HG02588 (cell line): ENCODE measurements at regions not wholly inside any gene's neighbourhood (a gene's known extent, or its start where the extent isn't known, plus 50 kb on each side); places are given as distances from the start of the nearest gene placed in this dataset.
A peak's percentile ranks its signal among the peaks of the same experiment; 100 is the strongest.
"Not testable (repeated sequence)": the region's sequence is repeated elsewhere in the genome, so short reads cannot be mapped to it uniquely, and the experiment has no call there.

ENCODE experiments used
- ATAC-seq: cut with Tn5 transposase; IDR thresholded peaks from one replicate; pipeline ENCODE4 v1.9.1; 2021; ENCODE audit warnings: mild to moderate bottlenecking, moderate library complexity; ENCODE audit not compliant: unreplicated experiment

- not testable (repeated sequence) for ATAC-seq
Measured at GRCh38 chr16:21422824-21423223, 144.7 kb upstream of the CRYM start.

- ATAC-seq: not testable (repeated sequence)
Measured at GRCh38 chr16:21404699-21405098, 126.6 kb upstream of the CRYM start.

GRCh38 chr16:21397866-21398265 lies 119.8 kb upstream of the CRYM start:
- ATAC-seq: not testable (repeated sequence)

GRCh38 chr16:21396545-21396944 lies 118.5 kb upstream of the CRYM start:
- not testable (repeated sequence) for ATAC-seq

- ATAC-seq: not testable (repeated sequence)
Measured at GRCh38 chr16:21390634-21391033, 112.5 kb upstream of the CRYM start.

GRCh38 chr16:21389860-21390259 lies 111.8 kb upstream of the CRYM start:
- not testable (repeated sequence) for ATAC-seq

GRCh38 chr16:21387757-21388156 lies 109.7 kb upstream of the CRYM start:
- not testable (repeated sequence) for ATAC-seq

GRCh38 chr16:21386201-21386915 lies 108.3 kb upstream of the CRYM start:
- ATAC-seq: not testable (repeated sequence)

GRCh38 chr16:21383682-21384081 lies 105.6 kb upstream of the CRYM start:
- not testable (repeated sequence) for ATAC-seq

- ATAC-seq: not testable (repeated sequence)
Measured at GRCh38 chr16:21379645-21380044, 101.6 kb upstream of the CRYM start.

GRCh38 chr16:21376196-21376899 lies 98.3 kb upstream of the CRYM start:
- ATAC-seq: not testable (repeated sequence)

GRCh38 chr16:21375334-21375733 lies 97.2 kb upstream of the CRYM start:
- not testable (repeated sequence) for ATAC-seq

GRCh38 chr16:21373454-21373853 lies 95.4 kb upstream of the CRYM start:
- ATAC-seq: not testable (repeated sequence)

GRCh38 chr16:21372862-21373261 lies 94.8 kb upstream of the CRYM start:
- not testable (repeated sequence) for ATAC-seq

- ATAC-seq: not testable (repeated sequence)
Measured at GRCh38 chr16:21372162-21372835, 94.2 kb upstream of the CRYM start.

- ATAC-seq: not testable (repeated sequence)
Measured at GRCh38 chr16:21370791-21371190, 92.7 kb upstream of the CRYM start.

- ATAC-seq: not testable (repeated sequence)
Measured at GRCh38 chr16:21368973-21369942, 91.2 kb upstream of the CRYM start.

- ATAC-seq: not testable (repeated sequence)
Measured at GRCh38 chr16:21367733-21368421, 89.8 kb upstream of the CRYM start.

GRCh38 chr16:21366998-21367397 lies 88.9 kb upstream of the CRYM start:
- peak; percentile 46 for ATAC-seq

- not testable (repeated sequence) for ATAC-seq
Measured at GRCh38 chr16:21365541-21365940, 87.5 kb upstream of the CRYM start.
